B cell (primary cell): ENCODE measurements at regions not wholly inside any gene's neighbourhood (a gene's known extent, or its start where the extent isn't known, plus 50 kb on each side); places are given as distances from the start of the nearest gene placed in this dataset.

ENCODE experiments used
- ATAC-seq: fragments of 200-7000 bp; cut with Tn5 transposase; one replicate; pipeline ENCODE4 v1.10.0; 2021; ENCODE audit warnings: low read depth, mild to moderate bottlenecking, moderate number of reproducible peaks, moderate library complexity
- CTCF ChIA-PET: fragments of 350-600 bp; sonication (Branson Sonifier 250); formaldehyde crosslinking; loops from one replicate; lab custom pipeline; 2021; ENCODE audit warnings: antibody characterized with exemption, inconsistent platforms; lab: Charles Lee
- POLR2A ChIA-PET: fragments of 350-600 bp; sonication (Branson Sonifier 250); formaldehyde crosslinking; loops from one replicate; lab custom pipeline; 2021; ENCODE audit warnings: antibody characterized with exemption; lab: Charles Lee
- DNase-seq: peaks from one replicate; pipeline ENCODE4 v3.0.0; 2013
- H2AFZ ChIP-seq: 2 replicates; pipeline ENCODE4 v1.6.1; 2012; ENCODE audit warnings: mild to moderate bottlenecking, low read depth, low read length; ENCODE audit not compliant: insufficient read depth, poor library complexity, severe bottlenecking
- H3K27ac ChIP-seq, 2 donors: 1 replicate in 1 of 2; 2 replicates in 1 of 2; pipeline ENCODE4 v1.5.1; 2012 to 2013; ENCODE audit warnings: low read length in 2 of 2, mild to moderate bottlenecking in 2 of 2, moderate library complexity in 1 of 2
- H3K27me3 ChIP-seq, 4 experiments: fragments of 200-600 bp in 1 of 4; sonication (generic) in 1 of 4; replicated peaks in 1 of 4; 1 replicate in 2 of 4; 2 replicates in 2 of 4; pipeline versions ENCODE4 v1.6.1 to v1.7.0; 2013 to 2016; ENCODE audit warnings: low read length in 3 of 4, mild to moderate bottlenecking in 2 of 4, mixed read lengths in 1 of 4, moderate library complexity in 1 of 4; ENCODE audit not compliant: insufficient read depth in 4 of 4, control insufficient read depth in 3 of 4; ENCODE audit errors: control extremely low read depth in 1 of 4
- H3K36me3 ChIP-seq, 2 experiments: replicated peaks in 1 of 2; 1 replicate in 1 of 2; 2 replicates in 1 of 2; pipeline versions ENCODE4 v1.6.1 to v1.7.1; 2013; ENCODE audit warnings: low read length in 1 of 2; ENCODE audit not compliant: insufficient read depth in 2 of 2, control insufficient read depth in 1 of 2; ENCODE audit errors: control extremely low read depth in 1 of 2, extremely low read depth in 1 of 2
- H3K4me1 ChIP-seq, 2 donors: fragments of 200-600 bp in 1 of 2; sonication (generic) in 1 of 2; 1 replicate in 1 of 2; 2 replicates in 1 of 2; pipeline versions ENCODE4 v1.5.1 to v1.6.1; 2013 to 2017; ENCODE audit warnings: low read length in 2 of 2; ENCODE audit not compliant: control insufficient read depth in 2 of 2, insufficient read depth in 2 of 2
- H3K4me2 ChIP-seq: replicated peaks from 2 replicates; pipeline ENCODE3; 2012; ENCODE audit warnings: mild to moderate bottlenecking, low read depth, low read length; ENCODE audit not compliant: poor library complexity, severe bottlenecking
- H3K4me3 ChIP-seq, 5 experiments: fragments of 200-600 bp in 1 of 5; sonication (generic) in 1 of 5; 1 replicate in 3 of 5; 2 replicates in 2 of 5; pipeline versions ENCODE4 v1.5.1 to v1.7.0; 2011 to 2016; ENCODE audit warnings: low read length in 4 of 5, mild to moderate bottlenecking in 4 of 5, low read depth in 2 of 5, control low read depth in 1 of 5, moderate library complexity in 1 of 5; ENCODE audit not compliant: insufficient read depth in 1 of 5; ENCODE audit errors: control extremely low read depth in 1 of 5, extremely low read depth in 1 of 5
- H3K79me2 ChIP-seq: fragments of 200-600 bp; sonication (generic); one replicate; pipeline ENCODE4 v1.6.0; 2016; ENCODE audit warnings: low read length; ENCODE audit not compliant: control insufficient read depth, insufficient read depth
- H3K9ac ChIP-seq: fragments of 200-600 bp; sonication (generic); 2 replicates; pipeline ENCODE4 v1.6.1; 2017; ENCODE audit warnings: mild to moderate bottlenecking, low read length, moderate library complexity
- H3K9me3 ChIP-seq, 3 donors: one replicate each; pipeline versions ENCODE4 v1.6.1 to v1.7.1; 2013; ENCODE audit warnings: low read length in 2 of 3; ENCODE audit not compliant: control insufficient read depth in 2 of 3, insufficient read depth in 1 of 3; ENCODE audit errors: control extremely low read depth in 1 of 3
- H4K20me1 ChIP-seq: 2 replicates; pipeline ENCODE4 v1.6.0; 2012; ENCODE audit warnings: mild to moderate bottlenecking, low read length; ENCODE audit not compliant: insufficient read depth, control insufficient read depth, poor library complexity, severe bottlenecking
- H3K27ac Mint-ChIP-seq: one replicate; pipeline ENCODE4 v1.8.0; 2021; ENCODE audit warnings: mixed read lengths
- H3K27me3 Mint-ChIP-seq: one replicate; pipeline ENCODE4 v1.8.0; 2021; ENCODE audit warnings: mixed read lengths
- H3K4me1 Mint-ChIP-seq: one replicate; pipeline ENCODE4 v1.8.0; 2021; ENCODE audit warnings: mixed read lengths
- H3K4me3 Mint-ChIP-seq: one replicate; pipeline ENCODE4 v1.8.0; 2021; ENCODE audit warnings: mixed read lengths
- H3K9me3 Mint-ChIP-seq: one replicate; pipeline ENCODE4 v1.8.0; 2022; ENCODE audit warnings: mixed read lengths; ENCODE audit not compliant: insufficient read depth
- EZH2 ChIP-seq: IDR thresholded peaks from 2 replicates; pipeline ENCODE4 v1.6.1; 2012; ENCODE audit warnings: borderline replicate concordance, low read depth, mild to moderate bottlenecking, moderate library complexity, low read length; ENCODE audit not compliant: insufficient read depth, poor library complexity, severe bottlenecking
- WGBS: methylation state at CpG from one replicate; pipeline ENCODE4 v1.1.5; 2013; ENCODE audit warnings: missing lambda C conversion rate; ENCODE audit not compliant: insufficient coverage; 5-methylcytosine and 5-hydroxymethylcytosine counted together
- intact Hi-C: fragments of 100-400 bp; cut with micrococcal nuclease; formaldehyde crosslinking; loops from one replicate; pipeline ENCODE4 v1.10.0; 2022
- TF ChIP-seq, protein P1 (sequence below): fragments of 200-600 bp; IDR thresholded peaks from one replicate; pipeline ENCODE4 v1.8.0; 2022; ENCODE audit warnings: antibody characterized with exemption, mild to moderate bottlenecking

DNA sequence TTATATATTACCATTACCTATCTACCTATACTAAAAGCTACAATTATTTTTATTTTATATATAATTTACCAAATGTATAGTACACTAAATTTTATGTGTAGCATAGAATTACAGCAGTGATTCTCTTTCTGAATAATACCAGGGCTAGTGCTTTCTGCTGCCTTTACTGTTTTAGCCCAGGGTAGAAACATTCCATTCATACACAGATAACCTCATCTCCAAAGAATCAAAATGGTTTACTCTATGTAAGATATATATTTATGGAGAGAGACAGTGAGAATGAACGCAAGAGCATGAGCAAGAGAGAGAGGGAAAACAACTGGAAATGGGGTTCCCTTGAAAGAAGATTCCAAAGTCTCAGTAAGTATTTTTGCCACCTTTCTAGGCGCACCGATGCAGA is 56.3 kb upstream of the ATXN1 start:
- ChIA-PET POLR2A (no interaction called here), CTCF (no interaction called here)
- no peak overlapping the region for H3K27ac Mint-ChIP-seq
- H3K4me2 ChIP-seq = no peak overlapping the region
- ATAC-seq (no peak), DNase-seq (no peak)
- intact Hi-C loops = no loop called here
- no peak overlapping the region for H3K27ac ChIP-seq
- no CpG with 5 or more reads among the region's 3 CpGs for WGBS
- H3K4me1 Mint-ChIP-seq = no peaks in the 10 kb centered on the region
- no peak overlapping the region for H3K9ac ChIP-seq
- H3K36me3 ChIP-seq = no peaks in the 10 kb centered on the region
- H3K4me1 ChIP-seq = no peaks in the 10 kb centered on the region
- H3K9me3 Mint-ChIP-seq = peaks cover 8% of the 10 kb centered on the region
- H3K27me3 Mint-ChIP-seq = peaks cover 22% of the 10 kb centered on the region
- no peak overlapping the region for H3K4me3 ChIP-seq
- H3K79me2 ChIP-seq = no peaks in the 10 kb centered on the region
- peaks cover 0 to 9% (median 3%) of the 10 kb centered on the region in 4 experiments for H3K27me3 ChIP-seq
- peaks cover 0 to 11% (median 10%) of the 10 kb centered on the region in 3 donors for H3K9me3 ChIP-seq
- no peaks in the 10 kb centered on the region for H4K20me1 ChIP-seq
- no peak overlapping the region for H3K4me3 Mint-ChIP-seq
- TF ChIP-seq EZH2 = no peak
- TF ChIP-seq, protein P1, sequence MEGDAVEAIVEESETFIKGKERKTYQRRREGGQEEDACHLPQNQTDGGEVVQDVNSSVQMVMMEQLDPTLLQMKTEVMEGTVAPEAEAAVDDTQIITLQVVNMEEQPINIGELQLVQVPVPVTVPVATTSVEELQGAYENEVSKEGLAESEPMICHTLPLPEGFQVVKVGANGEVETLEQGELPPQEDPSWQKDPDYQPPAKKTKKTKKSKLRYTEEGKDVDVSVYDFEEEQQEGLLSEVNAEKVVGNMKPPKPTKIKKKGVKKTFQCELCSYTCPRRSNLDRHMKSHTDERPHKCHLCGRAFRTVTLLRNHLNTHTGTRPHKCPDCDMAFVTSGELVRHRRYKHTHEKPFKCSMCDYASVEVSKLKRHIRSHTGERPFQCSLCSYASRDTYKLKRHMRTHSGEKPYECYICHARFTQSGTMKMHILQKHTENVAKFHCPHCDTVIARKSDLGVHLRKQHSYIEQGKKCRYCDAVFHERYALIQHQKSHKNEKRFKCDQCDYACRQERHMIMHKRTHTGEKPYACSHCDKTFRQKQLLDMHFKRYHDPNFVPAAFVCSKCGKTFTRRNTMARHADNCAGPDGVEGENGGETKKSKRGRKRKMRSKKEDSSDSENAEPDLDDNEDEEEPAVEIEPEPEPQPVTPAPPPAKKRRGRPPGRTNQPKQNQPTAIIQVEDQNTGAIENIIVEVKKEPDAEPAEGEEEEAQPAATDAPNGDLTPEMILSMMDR = no peak
- no peak overlapping the region for H2AFZ ChIP-seq

DNA sequence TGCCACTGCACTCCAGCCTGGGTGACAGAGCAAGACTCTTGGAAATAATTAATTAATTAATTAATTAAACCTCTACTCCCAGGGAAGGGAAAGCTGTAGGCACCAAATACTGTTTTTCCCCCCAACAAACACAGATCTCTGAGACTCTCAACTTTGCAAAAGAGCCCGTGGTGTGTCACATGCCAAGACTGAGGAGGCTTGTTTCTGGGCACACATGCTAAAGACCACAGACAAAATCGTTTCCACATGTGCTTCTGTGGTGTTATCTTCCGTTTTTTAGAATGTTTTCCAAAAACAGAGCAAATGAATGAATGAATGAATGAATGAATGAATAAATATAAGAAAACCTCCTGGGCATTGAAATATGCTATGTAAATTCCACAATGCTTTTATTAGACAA is 55.6 kb upstream of the ATXN1 start:
- no peaks in the 10 kb centered on the region for H3K4me1 Mint-ChIP-seq
- ATAC-seq (no peak), DNase-seq (no peak)
- WGBS = 67% methylated on average over 2 of the region's 3 CpGs
- H3K4me3 Mint-ChIP-seq = no peak overlapping the region
- peaks cover 22% of the 10 kb centered on the region for H3K27me3 Mint-ChIP-seq
- POLR2A ChIA-PET = no interaction called here
- Histone ChIP-seq H4K20me1 (no peaks in the 10 kb centered on the region), H3K27ac (no peak overlapping the region), H3K36me3 (no peaks in the 10 kb centered on the region), H3K4me2 (no peak overlapping the region), H3K4me1 (no peaks in the 10 kb centered on the region), H3K79me2 (no peaks in the 10 kb centered on the region), H2AFZ (no peak overlapping the region), H3K9ac (no peak overlapping the region), H3K27me3 (peaks cover 0 to 9% (median 3%) of the 10 kb centered on the region in 4 experiments), H3K9me3 (peaks cover 1 to 18% (median 15%) of the 10 kb centered on the region in 3 donors), H3K4me3 (no peak overlapping the region)
- H3K9me3 Mint-ChIP-seq = peaks cover 14% of the 10 kb centered on the region
- CTCF ChIA-PET = interaction anchor here (0.6 kb wide), 1 partner anchor 78 kb away, joined by 3 read pairs; no protein-coding TSS in a partner anchor
- TF ChIP-seq EZH2 = no peak
- TF ChIP-seq, protein P1 = no peak
- intact Hi-C loops = no loop called here
- no peak overlapping the region for H3K27ac Mint-ChIP-seq
